IMR-90 (cell line): ENCODE measurements at regions not wholly inside any gene's neighbourhood (a gene's known extent, or its start where the extent isn't known, plus 50 kb on each side); places are given as distances from the start of the nearest gene placed in this dataset.

Experiments used
- ATAC-seq: fragments of 200-7000 bp; cut with Tn5 transposase; 2 replicates; pipeline ENCODE4 v1.9.1; 2020; ENCODE audit warnings: low read depth, mild to moderate bottlenecking, moderate library complexity
- BruUV-seq: library from RNA; stranded (reverse); fragments of 400-500 nt; replicated peaks from 2 replicates; lab custom pipeline; 2021; lab: Mats Ljungman, UMichigan
- CTCF ChIA-PET: fragments of 300-600 bp; formaldehyde crosslinking; extraction: SDS; loops from one replicate; lab custom pipeline; 2021; ENCODE audit warnings: antibody characterized with exemption; lab: Yijun Ruan, JAX
- POLR2A ChIA-PET: fragments of 300-600 bp; sonication (Branson Sonifier 250); formaldehyde crosslinking; loops from one replicate; lab custom pipeline; 2022; ENCODE audit warnings: antibody characterized with exemption; ENCODE audit not compliant: unreplicated experiment; lab: Charles Lee
- DNase-seq: peaks from one replicate; pipeline ENCODE4 v3.0.0; 2013
- H2AFZ ChIP-seq: replicated peaks from 2 replicates; pipeline ENCODE3; 2013; ENCODE audit warnings: low read length, mild to moderate bottlenecking; ENCODE audit not compliant: poor library complexity
- H2AK5ac ChIP-seq: 2 replicates; pipeline ENCODE4 v1.6.1; 2013; ENCODE audit warnings: low read depth, low read length, inconsistent platforms
- H2AK9ac ChIP-seq: replicated peaks from 2 replicates; pipeline ENCODE3; 2013; ENCODE audit warnings: mild to moderate bottlenecking, low read depth, low read length, moderate library complexity; ENCODE audit not compliant: poor library complexity
- H2BK120ac ChIP-seq: 2 replicates; pipeline ENCODE4 v1.6.1; 2013; ENCODE audit warnings: low read depth, low read length, inconsistent platforms
- H2BK15ac ChIP-seq: 3 replicates; pipeline ENCODE4 v1.6.1; 2013; ENCODE audit warnings: low read depth, low read length, inconsistent platforms
- H2BK20ac ChIP-seq: 2 replicates; pipeline ENCODE4 v1.6.1; 2013; ENCODE audit warnings: low read depth, mild to moderate bottlenecking, inconsistent platforms, low read length, moderate library complexity
- H2BK5ac ChIP-seq: 2 replicates; pipeline ENCODE4 v1.6.1; 2013; ENCODE audit warnings: mild to moderate bottlenecking, low read depth, low read length, inconsistent platforms; ENCODE audit not compliant: poor library complexity, severe bottlenecking
- H3K14ac ChIP-seq: replicated peaks from 2 replicates; pipeline ENCODE4 v1.6.1; 2013; ENCODE audit warnings: low read depth, low read length, inconsistent platforms
- H3K18ac ChIP-seq: 2 replicates; pipeline ENCODE4 v1.6.1; 2013; ENCODE audit warnings: low read depth, low read length, control low read depth
- H3K23ac ChIP-seq: 2 replicates; pipeline ENCODE4 v1.6.1; 2013; ENCODE audit warnings: low read depth, low read length, inconsistent platforms
- H3K27ac ChIP-seq: 2 replicates; pipeline ENCODE4 v1.5.1; 2013; ENCODE audit warnings: mild to moderate bottlenecking, control low read depth, low read length; ENCODE audit not compliant: insufficient read depth
- H3K27me3 ChIP-seq: 2 replicates; pipeline ENCODE4 v1.6.1; 2013; ENCODE audit warnings: low read length; ENCODE audit not compliant: control insufficient read depth, insufficient read depth
- H3K36me3 ChIP-seq: 2 replicates; pipeline ENCODE4 v1.6.1; 2013; ENCODE audit warnings: low read length, mixed read lengths; ENCODE audit not compliant: control insufficient read depth, insufficient read depth
- H3K4ac ChIP-seq: 2 replicates; pipeline ENCODE4 v1.6.1; 2013; ENCODE audit warnings: low read depth, low read length, inconsistent platforms
- H3K4me1 ChIP-seq: 2 replicates; pipeline ENCODE4 v1.6.1; 2013; ENCODE audit warnings: low read length, mixed read lengths; ENCODE audit not compliant: control insufficient read depth, insufficient read depth
- H3K4me2 ChIP-seq: 2 replicates; pipeline ENCODE4 v1.6.1; 2013; ENCODE audit warnings: low read depth, mild to moderate bottlenecking, control low read depth, low read length, moderate library complexity
- H3K4me3 ChIP-seq: 2 replicates; pipeline ENCODE4 v1.5.1; 2013; ENCODE audit warnings: low read depth, mild to moderate bottlenecking, control low read depth, low read length, moderate library complexity; ENCODE audit not compliant: insufficient read depth
- H3K56ac ChIP-seq: 2 replicates; pipeline ENCODE4 v1.6.1; 2013; ENCODE audit warnings: low read length, inconsistent platforms; ENCODE audit not compliant: insufficient read depth; ENCODE audit errors: extremely low read depth
- H3K79me1 ChIP-seq, 2 experiments: 2 replicates each; pipeline ENCODE4 v1.6.1; 2013; ENCODE audit warnings: low read length in 2 of 2, inconsistent platforms in 1 of 2, low read depth in 1 of 2
- H3K9ac ChIP-seq: 2 replicates; pipeline ENCODE4 v1.6.1; 2013; ENCODE audit warnings: low read depth, low read length, control low read depth
- H3K9me1 ChIP-seq: 2 replicates; pipeline ENCODE4 v1.6.1; 2013; ENCODE audit warnings: low read length, inconsistent platforms; ENCODE audit not compliant: insufficient read depth
- H3K9me3 ChIP-seq: 2 replicates; pipeline ENCODE4 v1.6.1; 2013; ENCODE audit warnings: low read length; ENCODE audit not compliant: control insufficient read depth, insufficient read depth
- H4K20me1 ChIP-seq: 2 replicates; pipeline ENCODE4 v1.6.1; 2013; ENCODE audit warnings: low read length, inconsistent platforms; ENCODE audit not compliant: insufficient read depth
- H4K5ac ChIP-seq: 2 replicates; pipeline ENCODE4 v1.6.1; 2013; ENCODE audit warnings: mild to moderate bottlenecking, low read depth, low read length, control low read depth
- H4K8ac ChIP-seq, 2 experiments: 2 replicates each; pipeline ENCODE4 v1.6.1; 2013; ENCODE audit warnings: low read depth in 2 of 2, low read length in 2 of 2, control low read depth in 1 of 2, inconsistent platforms in 1 of 2
- H4K91ac ChIP-seq: 2 replicates; pipeline ENCODE4 v1.6.1; 2013; ENCODE audit warnings: low read depth, low read length, inconsistent platforms; ENCODE audit not compliant: insufficient read depth
- BHLHE40 ChIP-seq: fragments of 150-350 bp; IDR thresholded peaks from 2 replicates; pipeline ENCODE4 v1.6.1; 2016; ENCODE audit warnings: mild to moderate bottlenecking, low read depth, low read length
- NFE2L2 ChIP-seq: fragments of 150-350 bp; IDR thresholded peaks from 2 replicates; pipeline ENCODE4 v1.6.1; 2016; ENCODE audit warnings: low read depth, mild to moderate bottlenecking, low read length
- POLR2A ChIP-seq: IDR thresholded peaks from 2 replicates; pipeline ENCODE4 v1.6.1; 2012; ENCODE audit warnings: mild to moderate bottlenecking, low read depth, low read length
- RAD21 ChIP-seq: IDR thresholded peaks from 2 replicates; pipeline ENCODE4 v1.6.1; 2012; ENCODE audit warnings: low read length, improper control_type of control experiment
- RFX5 ChIP-seq: IDR thresholded peaks from 2 replicates; pipeline ENCODE4 v1.8.0; 2012; ENCODE audit warnings: low read depth, mild to moderate bottlenecking, low read length, moderate library complexity
- SMC3 ChIP-seq: fragments of 150-350 bp; IDR thresholded peaks from 2 replicates; pipeline ENCODE4 v1.6.1; 2016; ENCODE audit warnings: low read depth, mild to moderate bottlenecking, antibody characterized with exemption, low read length, moderate library complexity
- WGBS, 2 experiments: methylation state at CpG; one replicate each; pipeline versions ENCODE4 v1.1.5 to v1.1.7; 2013; ENCODE audit warnings: missing lambda C conversion rate in 2 of 2; ENCODE audit not compliant: insufficient read length in 1 of 2; ENCODE audit errors: extremely low coverage in 2 of 2; 5-methylcytosine and 5-hydroxymethylcytosine counted together
- dilution Hi-C: fragments of 300-500 bp; cut with HindIII; formaldehyde crosslinking; loops from one replicate; pipeline ENCODE4 v1.14.3; 2018; ENCODE audit warnings: low sequenced_read_pairs; ENCODE audit not compliant: unreplicated experiment
- in situ Hi-C: fragments of 300-500 bp; cut with MboI; formaldehyde crosslinking; loops from 3 replicates; pipeline ENCODE4 v1.14.3; 2019; ENCODE audit warnings: low sequenced_read_pairs, inconsistent platforms, mixed read lengths
- intact Hi-C: fragments of 100-400 bp; cut with micrococcal nuclease; formaldehyde crosslinking; loops from 2 replicates; pipeline ENCODE4 v1.10.0; 2022

GRCh38 chr5:25618821-25619220 is 974.0 kb upstream of the CDH10 start:
- Histone ChIP-seq H3K9me3 (peaks cover 10% of the 10 kb centered on the region), H2AK9ac (no peak overlapping the region), H3K9ac (no peak overlapping the region), H3K4me2 (no peak overlapping the region), H3K79me1 (no peaks in the 10 kb centered on the region), H4K8ac (no peak overlapping the region), H4K91ac (no peak overlapping the region), H2AFZ (no peak overlapping the region), H3K36me3 (no peaks in the 10 kb centered on the region), H3K23ac (no peak overlapping the region), H3K4me3 (no peak overlapping the region), H2BK120ac (no peak overlapping the region), H3K56ac (no peak overlapping the region), H3K18ac (no peak overlapping the region), H3K27ac (no peak overlapping the region), H3K9me1 (no peaks in the 10 kb centered on the region), H4K20me1 (no peaks in the 10 kb centered on the region), H3K4ac (no peak overlapping the region), H2AK5ac (no peak overlapping the region), H2BK5ac (no peak overlapping the region), H2BK15ac (no peak overlapping the region), H4K5ac (no peak overlapping the region), H3K4me1 (no peaks in the 10 kb centered on the region), H2BK20ac (no peak overlapping the region), H3K27me3 (no peaks in the 10 kb centered on the region), H3K14ac (no peak overlapping the region)
- dilution Hi-C loops = no loop called here
- TF ChIP-seq RAD21 = no peak
- TF ChIP-seq SMC3 = no peak
- no peak for TF ChIP-seq RFX5
- TF ChIP-seq BHLHE40 = no peak
- TF ChIP-seq POLR2A = no peak
- TF ChIP-seq NFE2L2 = no peak
- WGBS, 2 experiments = no CpG with 5 or more reads among the region's 2 CpGs
- intact Hi-C loops = no loop called here
- ATAC-seq = no peak
- ChIA-PET POLR2A (no interaction called here), CTCF (no interaction called here)
- BruUV-seq = no TSS peak
- in situ Hi-C loops = no loop called here
- DNase-seq = no peak
